HG02870 (cell line): ENCODE measurements at regions not wholly inside any gene's neighbourhood (a gene's known extent, or its start where the extent isn't known, plus 50 kb on each side); places are given as distances from the start of the nearest gene placed in this dataset.

Source experiments
- ATAC-seq: cut with Tn5 transposase; IDR thresholded peaks from one replicate; pipeline ENCODE4 v1.9.1; 2021; ENCODE audit warnings: mild to moderate bottlenecking, moderate library complexity; ENCODE audit not compliant: unreplicated experiment

DNA sequence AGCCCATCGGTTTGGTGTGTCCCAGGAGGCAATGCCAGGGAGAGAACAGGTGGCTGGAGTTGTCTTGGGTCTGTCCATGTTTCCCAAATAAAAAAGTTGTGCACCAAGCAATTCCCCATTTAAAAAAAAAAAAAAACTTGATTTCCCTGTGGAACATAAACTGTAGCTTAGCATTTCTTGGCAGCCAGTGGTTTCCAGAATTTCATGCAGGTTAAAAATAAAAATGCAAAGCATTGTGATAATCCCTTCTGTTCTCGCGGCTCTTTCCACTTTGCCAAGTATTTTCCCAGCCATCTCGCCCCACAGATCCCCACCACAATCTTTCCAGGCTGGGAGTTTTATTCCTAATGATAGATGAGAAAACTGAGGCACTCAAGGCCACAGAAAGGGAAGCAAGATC is 51.4 kb upstream of the MSX1 start:
- no peak for ATAC-seq

DNA sequence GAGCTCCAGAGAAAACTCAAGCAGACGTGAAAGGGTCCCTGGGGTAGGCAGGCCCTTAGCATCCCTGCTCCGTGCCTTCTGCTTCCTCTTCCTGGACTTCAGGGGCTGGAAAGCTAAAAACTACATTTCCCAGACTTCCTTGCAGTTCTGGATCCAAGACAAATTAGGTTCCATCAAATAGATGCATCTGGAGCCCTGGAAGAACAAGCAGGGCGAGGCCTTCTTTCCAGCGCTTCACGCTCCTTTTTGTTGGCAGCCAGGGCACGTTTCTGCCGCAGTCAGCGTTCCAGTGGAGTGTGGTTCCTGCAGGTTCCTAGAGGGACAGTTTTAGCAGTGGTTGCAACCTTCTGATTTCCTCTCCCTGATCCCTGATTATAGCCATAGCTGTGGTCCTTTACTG is 53.6 kb upstream of the MSX1 start:
- no peak for ATAC-seq

DNA sequence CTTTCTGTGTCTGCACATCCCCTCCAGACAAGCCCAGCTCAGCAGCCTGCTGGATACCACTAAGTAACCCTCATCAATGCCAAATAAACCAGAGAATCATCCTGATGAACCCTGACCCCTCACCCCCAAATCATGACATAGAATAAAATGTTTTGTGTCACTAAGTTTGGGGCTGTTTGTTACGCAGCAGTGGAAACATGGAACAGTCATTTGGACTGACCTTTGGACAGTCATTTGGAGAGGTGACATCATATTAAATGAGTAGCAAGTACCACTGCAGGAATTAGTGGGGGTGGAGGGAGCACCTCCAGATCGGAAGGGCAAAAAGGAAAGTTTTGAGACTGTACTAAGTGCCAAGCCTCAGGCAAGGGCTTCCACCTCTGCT is 55.6 kb upstream of the MSX1 start:
- ATAC-seq = no peak

DNA sequence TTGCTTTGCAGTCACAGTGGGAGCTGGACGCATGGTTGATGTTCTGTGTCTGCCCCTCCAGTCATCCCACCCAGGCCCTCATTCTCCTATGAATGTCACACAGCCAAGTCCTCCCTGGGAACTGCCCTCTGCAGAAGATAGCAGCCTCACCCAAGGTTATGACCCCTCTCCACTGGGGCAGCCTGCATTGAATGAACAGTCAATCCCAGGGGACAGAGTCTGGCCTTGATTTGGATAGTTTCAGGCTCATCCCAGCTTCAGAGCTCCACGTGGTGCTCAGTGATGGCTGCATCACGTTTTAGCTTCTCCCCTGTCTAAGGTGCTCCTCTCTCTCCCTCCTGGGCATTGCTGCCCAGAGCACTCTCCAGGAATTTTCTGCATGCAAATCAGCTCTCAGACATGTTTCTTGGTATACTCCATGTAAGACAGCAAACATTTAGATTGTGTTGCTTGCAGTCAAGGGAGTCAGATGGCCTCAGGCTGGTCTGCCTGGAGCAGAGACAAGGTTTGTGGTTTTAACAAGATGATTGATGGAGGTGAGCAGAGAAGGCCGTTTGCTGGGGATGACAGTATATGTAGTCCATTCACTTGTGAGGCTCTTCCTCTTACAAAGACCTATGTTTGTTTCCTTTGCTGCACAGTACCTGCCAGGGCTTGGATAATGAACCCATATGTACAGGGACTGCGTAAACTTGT is 56.1 kb upstream of the MSX1 start:
- no peak for ATAC-seq

DNA sequence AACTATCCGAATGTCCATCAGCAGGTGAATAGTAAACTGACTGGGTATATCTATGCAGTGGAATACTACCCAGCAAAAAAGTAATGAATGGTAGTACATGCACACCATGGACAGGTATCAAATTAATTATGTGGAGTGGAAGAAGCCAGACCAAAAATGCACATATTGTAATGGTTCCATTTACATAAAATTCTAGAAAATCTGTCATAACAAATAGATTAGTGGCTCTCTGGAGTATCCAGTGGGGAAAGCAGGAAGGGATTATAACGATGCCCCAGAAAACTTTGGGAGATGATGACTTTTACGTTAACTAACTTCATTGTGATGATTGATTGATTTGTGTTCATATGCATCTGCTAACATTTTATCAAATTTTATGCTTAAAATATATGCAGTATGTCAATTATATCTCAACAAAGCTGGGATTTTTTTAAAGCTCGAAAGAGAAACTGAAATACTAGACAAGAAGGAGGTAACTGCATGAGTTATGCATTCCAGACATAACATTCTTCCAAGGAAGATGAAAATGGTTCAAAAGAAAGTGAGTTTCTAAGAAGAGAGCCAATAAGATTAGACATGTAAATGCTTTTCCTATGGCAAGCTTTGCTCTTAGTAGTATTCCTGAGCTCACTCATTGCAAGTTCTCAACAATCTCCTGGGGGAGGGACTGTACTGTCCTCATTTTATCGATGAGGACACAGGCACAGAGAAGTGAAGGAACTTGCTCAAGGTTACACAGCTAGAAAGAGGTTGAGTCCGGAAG is 58.6 kb upstream of the MSX1 start:
- no peak for ATAC-seq

DNA sequence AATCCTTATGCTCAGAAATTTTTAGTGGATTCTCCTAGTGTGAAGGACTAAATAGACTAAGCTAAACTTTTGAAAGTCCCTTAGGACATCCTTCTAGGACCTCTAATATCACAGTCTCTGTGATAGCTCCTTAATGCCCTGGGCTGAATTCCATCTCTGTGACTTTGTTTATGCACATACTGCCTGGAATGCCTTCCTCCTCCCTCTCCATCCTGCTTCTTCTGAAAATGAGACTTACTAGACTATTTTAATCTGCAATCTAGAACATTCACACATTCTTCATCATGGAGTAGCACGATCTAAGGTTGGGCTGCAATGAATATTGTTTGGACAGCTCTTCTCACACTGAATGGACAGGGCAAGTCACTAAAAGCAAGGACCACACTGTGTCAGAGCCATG is 65.0 kb upstream of the MSX1 start:
- ATAC-seq = no peak

DNA sequence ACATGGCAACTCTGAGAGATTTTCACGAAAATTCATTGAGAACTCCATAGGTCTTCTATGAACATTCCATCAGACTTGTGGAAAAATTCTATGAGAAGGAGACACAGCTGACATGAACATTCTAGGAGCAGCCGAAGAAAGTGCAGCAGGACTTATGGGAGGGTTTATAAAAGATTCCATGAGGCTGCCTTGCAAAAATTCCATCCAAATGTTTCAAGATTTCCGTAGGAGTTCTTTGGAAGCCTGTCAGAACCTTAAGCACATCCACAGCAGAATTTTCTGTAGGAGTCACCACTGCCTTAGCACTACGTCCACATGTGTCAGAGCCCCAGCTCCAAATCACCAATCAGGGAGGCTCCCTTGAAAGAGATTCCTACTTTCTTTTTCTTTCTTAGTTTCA is 67.0 kb upstream of the MSX1 start:
- ATAC-seq = no peak

DNA sequence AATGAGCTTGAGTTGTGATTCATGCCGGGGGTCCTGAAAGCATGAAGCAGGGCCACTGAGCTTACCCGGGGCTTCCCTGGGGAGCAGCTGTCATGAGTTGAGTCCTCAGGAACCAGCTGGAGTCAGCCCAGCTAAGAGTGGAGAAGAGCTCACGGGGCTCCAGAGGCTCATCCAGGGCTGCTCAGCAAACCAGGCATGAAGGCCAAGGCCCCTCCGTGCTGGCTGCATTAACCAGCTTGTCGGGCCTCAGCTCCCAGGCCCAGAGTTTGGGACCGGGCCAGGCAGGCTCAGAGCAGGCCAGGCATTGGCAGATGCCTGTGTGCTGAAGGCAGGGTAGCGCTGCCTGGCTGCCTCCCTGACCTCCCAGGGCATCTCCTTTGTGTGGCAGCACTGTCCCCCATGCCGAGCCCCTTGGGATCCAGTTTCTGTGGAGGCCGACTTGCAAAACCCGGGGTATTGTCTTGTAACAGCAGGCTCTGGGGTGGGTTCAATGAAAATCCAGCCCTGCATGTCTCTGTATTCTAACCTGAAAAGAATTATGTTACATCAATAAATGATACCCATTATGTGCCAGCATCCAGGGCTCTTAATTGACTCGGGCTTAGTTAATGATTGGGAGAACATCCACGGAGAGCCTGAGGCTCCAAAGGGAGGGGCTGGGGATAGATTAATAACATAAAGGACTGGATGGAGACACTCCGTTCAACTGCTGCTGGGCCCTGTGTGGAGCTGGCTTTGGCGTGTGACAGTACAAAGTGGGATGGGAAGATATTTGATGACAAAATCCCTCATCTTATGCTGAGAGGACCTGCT is 68.0 kb upstream of the MSX1 start:
- ATAC-seq = no peak

DNA sequence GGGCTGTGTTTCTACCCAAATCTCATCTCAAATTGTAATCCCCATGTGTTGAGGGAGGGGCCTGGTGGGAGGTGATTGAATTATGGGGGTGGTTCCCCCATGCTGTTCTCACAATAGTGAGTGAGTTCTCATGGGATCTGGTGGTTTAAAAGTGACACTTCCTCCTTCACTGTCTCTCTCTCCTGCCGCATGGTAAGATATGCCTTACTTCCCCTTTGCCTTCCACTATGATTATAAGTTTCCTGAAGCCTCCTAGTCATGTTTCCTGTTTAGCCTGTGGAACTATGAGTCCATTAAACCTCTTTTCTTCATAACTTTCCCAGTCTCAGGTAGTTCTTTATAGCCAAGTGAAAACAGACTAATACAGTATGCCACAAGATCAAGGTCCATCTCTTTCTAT is 70.0 kb upstream of the MSX1 start:
- ATAC-seq = no peak

DNA sequence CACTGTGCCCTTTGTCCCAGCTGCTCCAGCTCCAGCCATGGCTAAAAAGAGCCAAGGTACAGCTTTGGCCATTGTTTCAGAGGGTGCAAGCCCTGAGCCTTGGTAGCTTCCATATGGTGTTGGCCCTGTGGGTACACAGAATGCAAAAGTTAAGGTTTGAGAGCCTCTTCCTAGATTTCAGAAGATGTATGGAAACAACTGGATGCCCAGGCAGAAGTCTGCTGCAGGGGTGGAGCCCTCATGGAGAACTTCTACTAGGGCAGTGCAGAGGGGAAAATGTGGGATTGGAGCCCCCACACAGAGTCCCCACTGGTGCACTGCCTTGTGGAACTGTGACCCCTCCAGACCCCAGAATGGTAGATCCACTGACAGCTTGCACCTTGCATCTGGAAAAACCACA is 70.9 kb upstream of the MSX1 start:
- ATAC-seq = no peak

DNA sequence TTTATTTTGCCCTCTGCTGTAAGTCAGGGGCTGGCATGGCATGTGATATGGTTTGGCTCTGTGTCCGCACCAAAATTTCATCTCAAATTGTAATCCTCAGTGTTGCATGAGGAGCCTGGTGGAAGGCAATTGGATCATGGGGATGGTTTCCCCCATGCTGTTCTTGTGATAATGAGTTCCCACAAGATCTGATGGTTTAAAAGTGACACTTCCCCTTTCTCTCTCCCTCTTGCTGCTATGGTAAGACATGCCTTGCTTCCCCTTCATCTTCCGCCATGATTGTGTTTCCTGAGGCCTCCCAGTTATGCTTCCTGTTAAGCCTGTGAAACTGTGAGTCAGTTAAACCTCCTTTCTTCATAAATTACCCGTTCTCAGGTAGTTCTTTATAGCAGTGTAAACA is 72.0 kb upstream of the MSX1 start:
- ATAC-seq = no peak

DNA sequence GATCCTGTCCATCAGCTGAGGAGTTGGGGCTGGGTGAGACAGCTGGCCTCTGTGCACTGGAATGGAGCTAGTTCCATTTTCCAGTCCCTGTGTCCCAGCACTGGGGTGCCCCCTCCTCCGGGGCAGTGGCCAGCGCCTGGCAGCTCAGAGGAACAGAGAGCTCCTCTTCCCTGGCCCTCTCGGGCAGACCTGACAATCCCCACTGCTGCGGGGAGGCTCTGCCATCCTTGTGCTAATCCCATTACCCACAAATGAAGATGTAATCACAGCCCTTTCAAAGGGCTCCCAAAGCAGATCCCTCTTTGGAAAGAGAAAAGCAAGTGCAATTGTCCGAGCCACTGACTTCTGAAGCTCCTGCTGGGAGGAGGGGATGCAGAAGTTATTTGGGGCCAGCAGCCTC is 75.1 kb upstream of the MSX1 start:
- ATAC-seq = no peak

DNA sequence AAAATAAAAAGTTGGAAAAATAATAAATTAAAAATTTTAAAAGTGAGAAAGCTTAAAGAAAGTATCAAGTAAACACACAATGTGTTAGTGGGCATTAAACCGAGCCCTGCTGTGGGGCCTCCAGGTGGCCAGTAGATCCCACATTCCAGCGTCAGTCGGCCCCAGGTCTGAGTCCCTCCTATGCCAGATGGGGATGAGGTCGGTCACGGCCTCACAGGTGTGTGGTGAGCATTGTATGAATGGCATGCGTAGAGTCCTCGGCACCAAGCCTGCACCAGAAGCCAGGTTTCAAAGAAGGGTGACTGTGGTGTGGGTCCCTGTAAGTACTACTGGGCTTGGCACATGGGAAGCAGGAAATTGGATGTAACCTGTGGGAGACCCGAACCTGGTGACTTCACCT is 75.6 kb upstream of the MSX1 start:
- ATAC-seq = no peak

DNA sequence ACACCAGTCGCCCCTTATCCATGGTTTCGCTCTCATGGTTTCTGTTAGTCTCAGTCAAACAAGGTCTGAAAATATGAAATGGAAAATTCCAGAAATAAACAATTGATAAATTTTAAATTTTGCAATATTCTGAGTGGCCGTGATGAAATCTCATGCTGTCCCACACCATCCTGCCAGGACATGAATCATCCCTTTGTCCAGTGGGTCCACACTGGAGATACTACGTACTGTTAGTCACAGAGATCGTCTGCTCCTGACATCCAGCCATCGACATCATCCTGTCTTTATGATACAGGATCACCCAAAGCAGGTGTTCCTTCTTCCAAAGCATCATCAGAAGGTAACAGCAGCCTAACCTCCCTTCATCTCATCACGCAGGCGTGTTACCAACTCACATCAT is 76.5 kb upstream of the MSX1 start:
- no peak for ATAC-seq

DNA sequence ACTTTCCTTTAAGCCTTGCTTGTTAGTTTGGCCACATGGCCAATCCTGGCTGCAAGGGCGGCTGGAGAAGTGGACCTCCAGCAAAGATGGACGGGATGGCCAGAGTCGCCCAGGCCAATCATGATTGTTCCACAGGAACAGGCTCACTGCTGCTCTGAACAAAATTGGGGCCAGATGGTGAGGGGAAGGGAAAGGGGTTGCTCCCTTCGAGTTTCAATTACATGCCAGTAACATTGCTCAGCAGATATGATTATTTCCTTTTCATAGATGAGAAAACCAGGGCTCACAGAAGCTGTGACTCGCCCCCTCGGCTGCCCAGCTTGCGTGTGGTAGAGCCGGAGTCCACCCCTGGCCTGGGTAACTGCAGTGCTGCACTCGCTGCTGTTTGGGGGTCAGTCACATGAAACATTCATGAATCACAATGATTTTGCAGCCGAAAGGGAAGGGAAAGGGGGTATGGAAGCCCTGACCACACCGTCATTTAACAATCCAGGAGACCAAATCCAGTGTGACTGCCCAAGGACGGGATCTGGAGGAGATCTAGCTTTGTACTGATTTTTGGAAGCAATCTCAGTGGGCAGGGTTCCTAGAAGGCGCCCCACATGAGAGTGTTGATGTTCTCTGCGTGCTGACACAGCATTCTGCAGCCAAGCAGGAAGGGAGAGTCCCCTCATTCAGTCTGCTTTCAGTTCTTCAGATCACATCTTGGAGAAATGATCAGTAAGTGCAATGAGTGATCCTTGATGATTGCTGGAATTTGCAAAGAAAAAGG is 77.3 kb upstream of the MSX1 start:
- no peak for ATAC-seq

DNA sequence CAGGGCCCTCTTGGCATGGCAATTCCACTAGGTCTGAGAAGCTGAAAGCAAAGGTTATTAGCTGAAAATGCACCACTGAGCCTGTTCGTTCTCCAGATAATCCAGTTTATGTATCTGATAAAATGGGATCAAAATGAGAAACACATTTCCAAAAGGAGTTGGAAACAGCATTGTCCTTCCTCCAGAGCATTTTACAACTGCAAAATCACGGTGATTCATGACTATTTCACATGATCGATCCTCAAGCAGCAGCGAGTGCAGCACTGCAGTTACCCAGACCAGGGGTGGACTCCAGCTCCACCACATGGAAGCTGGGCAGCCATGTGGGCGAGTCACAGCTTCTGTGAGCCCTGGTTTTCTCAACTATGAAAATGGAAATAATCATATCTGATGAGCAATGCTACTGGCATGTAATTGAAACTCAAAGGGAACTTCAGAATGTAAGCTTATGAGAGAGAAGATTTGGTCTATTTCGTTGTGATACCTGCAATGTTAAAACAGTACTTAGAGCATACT is 78.7 kb upstream of the MSX1 start:
- ATAC-seq = no peak

DNA sequence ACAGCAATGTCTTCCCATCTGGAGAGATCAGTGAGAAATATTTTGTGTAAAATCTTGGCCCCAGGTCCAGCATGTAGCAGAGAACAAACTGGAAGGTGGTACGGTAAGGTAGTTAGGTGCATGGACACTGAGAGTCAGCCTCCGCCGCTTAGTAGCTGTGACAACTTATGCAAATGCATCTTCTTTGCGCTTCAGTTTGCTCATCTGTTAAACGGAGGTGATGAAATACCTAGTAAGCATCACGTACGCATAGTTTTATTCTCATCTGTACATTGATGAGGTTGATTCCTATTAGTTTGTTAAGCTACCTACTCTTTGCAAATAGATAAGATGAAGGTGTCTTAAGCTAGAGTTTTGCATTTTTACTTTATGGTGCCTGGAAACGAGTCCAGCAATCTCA is 80.0 kb upstream of the MSX1 start:
- no peak for ATAC-seq

DNA sequence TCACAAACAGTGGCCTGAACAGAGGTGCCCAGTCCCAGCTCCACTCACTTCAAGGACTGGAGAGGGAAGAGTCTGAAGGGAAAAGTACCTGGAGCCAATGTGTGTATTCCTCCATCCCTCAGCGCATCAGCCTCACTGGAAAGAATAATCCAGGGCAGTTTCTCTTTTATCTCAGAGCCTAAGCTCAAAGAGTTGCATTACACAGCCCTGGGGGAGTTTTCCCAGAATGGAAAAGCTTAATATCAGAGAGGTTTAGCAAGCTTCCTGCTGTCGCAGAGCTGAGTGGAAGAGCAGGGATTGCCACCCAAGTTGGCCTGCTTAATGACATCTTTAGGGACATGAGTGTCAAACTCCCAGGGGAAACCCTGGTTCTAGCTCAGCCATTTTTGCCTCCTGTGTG is 80.4 kb upstream of the MSX1 start:
- ATAC-seq = no peak

DNA sequence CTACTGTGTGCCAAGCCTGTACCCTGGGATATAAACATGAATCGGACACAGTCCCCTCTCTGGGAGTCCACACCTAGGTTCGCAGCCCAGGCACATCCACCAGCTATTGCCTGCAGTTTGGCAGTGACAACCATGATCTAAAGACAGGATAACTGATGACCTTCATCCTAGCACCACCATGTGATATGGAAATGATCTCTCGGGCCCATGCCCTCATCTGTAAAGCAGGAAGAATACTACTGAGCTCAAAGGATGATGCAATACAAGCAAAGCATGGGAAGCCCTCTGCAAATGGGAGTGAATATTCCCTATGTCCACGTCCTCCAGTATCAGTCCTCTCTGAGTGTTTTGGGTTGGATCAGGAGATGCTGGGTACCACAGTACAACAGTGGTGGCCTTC is 80.9 kb upstream of the MSX1 start:
- no peak for ATAC-seq

DNA sequence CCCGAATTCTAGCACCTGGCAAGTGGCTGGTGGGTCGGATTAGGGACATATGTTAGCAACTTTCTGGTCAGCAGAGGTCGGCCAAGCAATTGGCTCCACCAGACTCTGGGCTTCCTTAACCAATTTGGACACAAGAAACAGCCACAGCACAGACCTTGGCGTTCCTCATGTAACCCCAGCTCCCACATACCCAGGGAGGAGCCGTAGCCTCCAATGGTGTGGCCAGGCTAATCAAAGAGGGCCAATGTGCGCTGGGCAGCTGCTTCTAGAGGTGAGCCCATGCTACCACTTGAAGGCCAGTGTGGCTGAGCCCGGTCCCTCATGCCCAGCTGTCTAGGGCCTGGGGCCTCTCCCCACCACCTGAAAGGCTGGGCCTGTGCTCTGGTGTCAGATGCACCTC is 82.5 kb upstream of the MSX1 start:
- no peak for ATAC-seq

DNA sequence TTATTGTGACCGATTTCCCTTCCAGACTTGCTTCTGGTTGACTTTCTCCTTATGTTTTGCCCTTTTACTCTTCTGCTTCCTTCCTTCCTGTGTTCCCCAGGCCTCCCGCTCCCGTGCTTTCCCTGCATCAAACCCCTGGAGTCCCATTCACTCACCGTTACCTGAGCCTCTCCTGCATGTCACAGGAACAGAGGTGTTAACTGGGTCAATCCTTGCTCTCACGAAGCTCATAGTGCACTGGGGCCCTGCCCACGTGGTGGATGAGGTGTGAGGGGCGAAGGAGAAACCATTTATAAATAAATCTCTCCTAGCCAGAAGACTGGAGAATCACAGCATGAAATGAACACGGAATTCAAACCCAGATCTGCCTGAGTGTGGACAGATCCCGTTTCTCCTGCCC is 83.1 kb upstream of the MSX1 start:
- no peak for ATAC-seq
